ENCODE measurements at regions not wholly inside any gene's neighbourhood (a gene's known extent, or its start where the extent isn't known, plus 50 kb on each side); places are given as distances from the start of the nearest gene placed in this dataset.

GRCh38 chr11:95451261-95451660 is 220.3 kb upstream of the SESN3 start:
- H2AFZ ChIP-seq (ENCODE audit: low read depth, low read length): no peak overlapping the region
- H3K4me3 ChIP-seq (ENCODE audit: low read depth in 1 of 2, low read length in 2 of 2): no peak overlapping the region
- ATAC-seq (ENCODE audit: insufficient read depth, low read depth): no peak
- no peak for TF ChIP-seq EZH2 (IDR thresholded peaks at IDR 0.05; ENCODE audit: borderline replicate concordance, low read depth, low read length, severe bottlenecking)
- TF ChIP-seq CTCF (IDR thresholded peaks at IDR 0.05; ENCODE audit: borderline replicate concordance, extremely low read depth, low read length, poor library complexity, severe bottlenecking): no peak
- no peak for DNase-seq
- H3K27ac ChIP-seq (ENCODE audit: low read length): no peak overlapping the region
- H3K4me1 ChIP-seq (ENCODE audit: insufficient read depth, low read length): no peaks in the 10 kb centered on the region
- H4K20me1 ChIP-seq (ENCODE audit: insufficient read depth, low read length): no peaks in the 10 kb centered on the region
- H3K27me3 ChIP-seq (ENCODE audit: insufficient read depth, low read length, poor library complexity): peaks cover 3% of the 10 kb centered on the region
- no peak overlapping the region for H3K9ac ChIP-seq (ENCODE audit: low read depth, low read length)
- H3K4me2 ChIP-seq (ENCODE audit: insufficient read depth, low read length): no peak overlapping the region
- H3K79me2 ChIP-seq (ENCODE audit: insufficient read depth, low read length): no peaks in the 10 kb centered on the region
- no peaks in the 10 kb centered on the region for H3K36me3 ChIP-seq (ENCODE audit: insufficient read depth, low read length)
- H3K9me3 ChIP-seq (ENCODE audit: insufficient read depth, low read length, severe bottlenecking): no peaks in the 10 kb centered on the region

DNA sequence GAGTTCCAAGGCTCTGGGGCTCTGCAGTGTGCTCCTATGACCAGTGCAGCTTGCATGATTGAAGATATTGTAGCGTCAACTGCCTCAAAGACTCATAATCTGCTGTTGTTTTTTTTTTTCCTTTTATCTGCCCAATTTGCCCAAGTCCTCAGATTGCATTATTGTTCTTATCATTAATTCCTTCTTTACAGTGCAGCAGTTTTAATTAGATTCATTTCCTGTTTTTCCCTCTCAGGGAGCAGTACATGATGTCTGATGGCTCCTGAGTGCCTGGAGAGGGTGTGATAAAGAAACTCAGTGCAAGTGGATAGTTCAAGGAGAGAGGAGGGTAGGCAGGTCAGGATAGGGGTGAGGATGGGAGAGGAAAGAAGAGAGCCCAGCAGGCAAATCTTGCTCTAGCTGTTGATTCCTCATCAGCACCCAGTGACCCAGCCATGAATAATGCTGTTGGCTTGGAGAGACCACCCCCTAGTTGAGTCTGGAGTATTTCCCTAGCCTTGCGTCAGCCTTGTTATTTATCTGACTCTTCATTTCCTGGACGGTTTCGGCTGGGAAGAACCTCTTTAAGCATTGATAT is 219.6 kb upstream of the SESN3 start:
- ATAC-seq (ENCODE audit: insufficient read depth, low read depth): no peak
- no peaks in the 10 kb centered on the region for H3K79me2 ChIP-seq (ENCODE audit: insufficient read depth, low read length)
- no peak overlapping the region for H3K4me2 ChIP-seq (ENCODE audit: insufficient read depth, low read length)
- H3K4me3 ChIP-seq (ENCODE audit: low read depth in 1 of 2, low read length in 2 of 2): no peak overlapping the region
- no peak for TF ChIP-seq CTCF (IDR thresholded peaks at IDR 0.05; ENCODE audit: borderline replicate concordance, extremely low read depth, low read length, poor library complexity, severe bottlenecking)
- no peak for TF ChIP-seq EZH2 (IDR thresholded peaks at IDR 0.05; ENCODE audit: borderline replicate concordance, low read depth, low read length, severe bottlenecking)
- H3K27ac ChIP-seq (ENCODE audit: low read length): no peak overlapping the region
- H3K9ac ChIP-seq (ENCODE audit: low read depth, low read length): no peak overlapping the region
- H2AFZ ChIP-seq (ENCODE audit: low read depth, low read length): no peak overlapping the region
- DNase-seq: no peak
- peaks cover 3% of the 10 kb centered on the region for H3K27me3 ChIP-seq (ENCODE audit: insufficient read depth, low read length, poor library complexity)
- H3K36me3 ChIP-seq (ENCODE audit: insufficient read depth, low read length): no peaks in the 10 kb centered on the region
- no peaks in the 10 kb centered on the region for H4K20me1 ChIP-seq (ENCODE audit: insufficient read depth, low read length)
- no peaks in the 10 kb centered on the region for H3K9me3 ChIP-seq (ENCODE audit: insufficient read depth, low read length, severe bottlenecking)
- H3K4me1 ChIP-seq (ENCODE audit: insufficient read depth, low read length): no peaks in the 10 kb centered on the region

DNA sequence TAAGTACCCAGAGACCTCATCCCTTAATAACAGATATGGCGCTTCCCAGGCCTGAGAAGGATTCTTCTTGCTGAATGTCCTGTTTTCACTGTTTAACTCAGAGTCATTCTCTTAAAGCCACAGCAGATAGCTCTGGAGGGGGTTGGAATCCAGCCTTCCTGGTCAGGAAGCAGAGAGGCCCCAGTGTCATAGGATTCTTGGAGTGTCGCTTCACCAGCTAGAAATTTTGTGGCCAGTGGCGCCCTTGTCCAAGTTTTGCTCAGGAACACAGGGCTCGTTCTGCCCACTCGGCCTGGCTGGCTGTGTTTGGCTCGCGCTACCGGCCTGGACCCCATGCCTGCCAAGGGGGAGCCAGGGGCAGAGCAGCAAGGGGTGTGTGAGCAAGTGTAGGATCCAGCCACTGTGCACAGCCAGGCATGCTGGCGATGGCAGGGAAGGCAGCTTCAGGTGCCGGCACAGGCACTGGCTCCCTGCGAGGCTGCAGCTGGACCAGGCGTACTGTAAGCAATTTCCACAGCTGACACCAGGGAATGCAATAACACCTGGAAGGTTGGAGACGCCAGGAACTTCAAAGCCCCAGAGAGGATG is 214.8 kb upstream of the SESN3 start:
- Histone ChIP-seq H3K36me3 (ENCODE audit: insufficient read depth, low read length) (no peaks in the 10 kb centered on the region), H3K4me3 (ENCODE audit: low read depth in 1 of 2, low read length in 2 of 2) (no peak overlapping the region), H3K4me2 (ENCODE audit: insufficient read depth, low read length) (no peak overlapping the region), H4K20me1 (ENCODE audit: insufficient read depth, low read length) (no peaks in the 10 kb centered on the region), H2AFZ (ENCODE audit: low read depth, low read length) (no peak overlapping the region), H3K79me2 (ENCODE audit: insufficient read depth, low read length) (no peaks in the 10 kb centered on the region), H3K27ac (ENCODE audit: low read length) (no peak overlapping the region), H3K4me1 (ENCODE audit: insufficient read depth, low read length) (no peaks in the 10 kb centered on the region), H3K9ac (ENCODE audit: low read depth, low read length) (no peak overlapping the region), H3K27me3 (ENCODE audit: insufficient read depth, low read length, poor library complexity) (no peaks in the 10 kb centered on the region), H3K9me3 (ENCODE audit: insufficient read depth, low read length, severe bottlenecking) (no peaks in the 10 kb centered on the region)
- no peak for DNase-seq
- no peak for ATAC-seq (ENCODE audit: insufficient read depth, low read depth)
- TF ChIP-seq CTCF (IDR thresholded peaks at IDR 0.05; ENCODE audit: borderline replicate concordance, extremely low read depth, low read length, poor library complexity, severe bottlenecking) (no peak), EZH2 (IDR thresholded peaks at IDR 0.05; ENCODE audit: borderline replicate concordance, low read depth, low read length, severe bottlenecking) (no peak)

Measured in DND-41 (cell line).